ENCODE measurements at regions not wholly inside any gene's neighbourhood (a gene's known extent, or its start where the extent isn't known, plus 50 kb on each side); places are given as distances from the start of the nearest gene placed in this dataset.

DNA sequence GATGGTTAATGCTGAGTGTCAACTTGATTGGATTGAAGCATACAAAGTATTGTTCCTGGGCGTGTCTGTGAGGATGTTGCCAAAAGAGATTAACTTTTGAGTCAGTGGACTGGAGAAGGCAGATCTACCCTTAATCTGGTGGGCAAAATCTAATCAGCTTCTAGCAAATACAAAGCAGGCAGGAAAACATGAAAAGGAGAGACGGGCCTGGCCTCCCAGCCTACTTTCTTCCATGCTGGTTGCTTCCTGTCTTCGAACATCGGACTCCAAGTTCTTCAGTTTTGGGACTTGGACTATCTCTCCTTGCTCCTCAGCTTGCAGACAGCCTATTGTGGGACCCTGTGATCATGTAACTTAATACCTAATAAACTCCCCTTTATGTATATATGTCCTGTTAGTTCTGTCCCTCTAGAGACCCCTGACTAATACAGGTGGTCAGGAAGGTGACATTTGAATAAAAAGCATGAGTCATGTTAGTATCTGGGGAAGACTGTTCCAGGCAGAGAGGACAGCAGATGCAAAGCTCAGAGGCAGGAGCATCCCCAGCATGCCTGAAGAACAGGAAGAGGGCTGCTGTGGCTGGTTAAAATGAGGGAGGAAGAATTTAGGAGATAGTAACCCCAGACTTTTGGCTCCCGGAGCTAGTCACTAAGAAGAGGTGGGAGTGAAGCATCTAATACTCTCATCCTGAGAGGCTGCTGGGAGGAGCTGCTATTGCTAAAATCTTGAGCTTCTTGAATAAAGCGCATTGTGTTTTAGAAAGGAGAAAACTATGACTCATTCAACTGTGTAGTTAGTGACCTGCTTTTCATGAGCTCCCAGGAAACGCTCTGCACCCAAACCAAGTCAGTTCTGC lies 207.4 kb upstream of the HES1 start:
- no peak overlapping the region for H3K4me3 ChIP-seq
- 71 to 85% (median 76%) methylated on average over 7 of the region's 7 CpGs for WGBS, 4 donors
- no peak for DNase-seq
- no peak overlapping the region for H3K27ac ChIP-seq
- H3K9me3 ChIP-seq (replicated peaks in 1 of 3) = peaks cover 0 to 5% (median 0%) of the 10 kb centered on the region in 3 donors
- no peaks in the 10 kb centered on the region for H3K36me3 ChIP-seq (replicated peaks in 1 of 2)
- TF ChIP-seq POLR2A (IDR thresholded peaks at IDR 0.05) = no peak
- TF ChIP-seq, protein P1, sequence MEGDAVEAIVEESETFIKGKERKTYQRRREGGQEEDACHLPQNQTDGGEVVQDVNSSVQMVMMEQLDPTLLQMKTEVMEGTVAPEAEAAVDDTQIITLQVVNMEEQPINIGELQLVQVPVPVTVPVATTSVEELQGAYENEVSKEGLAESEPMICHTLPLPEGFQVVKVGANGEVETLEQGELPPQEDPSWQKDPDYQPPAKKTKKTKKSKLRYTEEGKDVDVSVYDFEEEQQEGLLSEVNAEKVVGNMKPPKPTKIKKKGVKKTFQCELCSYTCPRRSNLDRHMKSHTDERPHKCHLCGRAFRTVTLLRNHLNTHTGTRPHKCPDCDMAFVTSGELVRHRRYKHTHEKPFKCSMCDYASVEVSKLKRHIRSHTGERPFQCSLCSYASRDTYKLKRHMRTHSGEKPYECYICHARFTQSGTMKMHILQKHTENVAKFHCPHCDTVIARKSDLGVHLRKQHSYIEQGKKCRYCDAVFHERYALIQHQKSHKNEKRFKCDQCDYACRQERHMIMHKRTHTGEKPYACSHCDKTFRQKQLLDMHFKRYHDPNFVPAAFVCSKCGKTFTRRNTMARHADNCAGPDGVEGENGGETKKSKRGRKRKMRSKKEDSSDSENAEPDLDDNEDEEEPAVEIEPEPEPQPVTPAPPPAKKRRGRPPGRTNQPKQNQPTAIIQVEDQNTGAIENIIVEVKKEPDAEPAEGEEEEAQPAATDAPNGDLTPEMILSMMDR (IDR thresholded peaks at IDR 0.05) = no peak
- intact Hi-C loops (cut with DNase I) = no loop called here
- H3K27me3 ChIP-seq = no peaks in the 10 kb centered on the region
- H3K4me1 ChIP-seq (replicated peaks in 1 of 2) = no peaks in the 10 kb centered on the region

DNA sequence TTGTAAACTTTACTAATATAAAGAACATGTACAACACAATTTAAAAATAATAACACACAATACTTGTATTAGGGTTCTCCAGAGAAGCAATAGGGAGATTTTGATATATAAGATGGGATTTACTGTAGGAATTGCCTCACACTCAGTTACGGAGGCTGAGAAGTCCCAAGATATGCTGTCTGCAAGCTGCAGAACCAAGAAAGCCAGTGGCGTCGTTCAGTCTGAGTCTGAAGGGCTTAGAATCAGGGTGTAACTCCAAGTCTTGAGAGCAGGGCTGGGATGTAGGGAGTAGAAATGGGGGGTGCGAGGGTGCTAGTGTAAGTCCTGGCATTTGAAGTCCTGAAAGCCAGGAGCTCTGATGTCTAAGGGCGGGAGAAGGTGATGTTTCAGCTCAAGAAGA lies 206.6 kb upstream of the HES1 start:
- Histone ChIP-seq H3K27ac (no peak overlapping the region), H3K36me3 (replicated peaks in 1 of 2) (no peaks in the 10 kb centered on the region), H3K4me3 (no peak overlapping the region), H3K9me3 (replicated peaks in 1 of 3) (no peaks in the 10 kb centered on the region), H3K4me1 (replicated peaks in 1 of 2) (no peaks in the 10 kb centered on the region), H3K27me3 (no peaks in the 10 kb centered on the region)
- no peak for DNase-seq
- 87 to 94% (median 92%) methylated on average over 5 of the region's 5 CpGs for WGBS, 4 donors
- TF ChIP-seq, protein P1 (IDR thresholded peaks at IDR 0.05) = no peak
- no peak for TF ChIP-seq POLR2A (IDR thresholded peaks at IDR 0.05)
- intact Hi-C loops (cut with DNase I) = no loop called here

DNA sequence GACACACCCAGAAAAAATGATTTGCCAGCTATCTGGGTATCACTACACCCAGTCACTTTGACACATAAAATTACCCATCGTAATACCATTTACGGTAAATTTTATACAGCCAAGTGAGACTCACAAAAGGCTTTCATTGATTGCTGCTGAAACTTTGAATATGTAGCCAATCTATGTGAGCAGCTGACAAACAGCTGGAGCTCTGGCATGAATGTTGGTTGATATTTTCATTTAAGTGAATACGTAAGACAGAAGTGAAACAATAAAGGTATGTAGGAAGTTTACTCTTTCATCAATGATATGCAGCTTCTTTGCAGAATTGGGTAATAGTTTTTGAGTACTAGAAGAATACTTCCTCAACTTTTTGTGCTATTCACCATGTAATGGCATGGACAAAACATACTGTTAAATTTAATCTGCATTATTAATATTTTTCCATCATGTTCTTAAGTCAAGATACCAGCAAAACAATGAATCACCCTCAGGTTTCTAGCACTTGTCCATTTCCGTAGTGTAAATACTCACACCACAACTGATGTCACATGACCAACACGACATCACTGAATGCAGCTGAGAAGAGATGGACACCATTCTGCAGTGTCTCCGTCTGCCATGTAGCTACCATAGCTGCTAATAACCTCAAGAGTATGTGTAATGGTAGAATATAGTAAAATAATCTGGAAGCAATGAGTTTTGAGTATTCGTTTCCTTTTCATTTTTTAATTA lies 205.9 kb upstream of the HES1 start:
- DNase-seq = no peak
- TF ChIP-seq, protein P1 (IDR thresholded peaks at IDR 0.05) = no peak
- TF ChIP-seq POLR2A (IDR thresholded peaks at IDR 0.05) = no peak
- Histone ChIP-seq H3K9me3 (replicated peaks in 1 of 3) (no peaks in the 10 kb centered on the region), H3K36me3 (replicated peaks in 1 of 2) (no peaks in the 10 kb centered on the region), H3K27ac (no peak overlapping the region), H3K27me3 (no peaks in the 10 kb centered on the region), H3K4me1 (replicated peaks in 1 of 2) (no peaks in the 10 kb centered on the region), H3K4me3 (no peak overlapping the region)
- WGBS, 4 donors = 86 to 94% (median 91%) methylated on average over 7 of the region's 7 CpGs
- intact Hi-C loops (cut with DNase I) = no loop called here

DNA sequence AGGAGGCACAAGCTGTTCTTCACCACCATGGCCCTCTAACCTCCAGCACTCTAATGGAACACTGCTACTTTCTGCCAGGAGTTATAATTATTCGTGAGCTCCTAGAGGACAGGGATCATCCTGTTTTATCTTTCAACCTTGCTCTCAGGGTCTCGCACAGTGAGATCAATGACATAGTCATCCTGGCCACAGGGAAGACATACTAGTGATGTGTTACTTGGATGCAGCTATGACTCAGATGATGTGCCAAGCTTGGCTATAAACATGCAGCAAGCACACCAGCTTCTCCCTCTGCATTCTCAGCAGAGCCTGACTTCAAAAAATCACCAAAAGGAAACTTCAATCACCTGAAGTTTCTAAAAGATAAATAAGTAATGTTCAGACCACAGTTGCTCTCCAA lies 203.8 kb upstream of the HES1 start:
- H3K4me1 ChIP-seq (replicated peaks in 1 of 2) = no peaks in the 10 kb centered on the region
- intact Hi-C loops (cut with DNase I) = no loop called here
- TF ChIP-seq, protein P1 (IDR thresholded peaks at IDR 0.05) = no peak
- TF ChIP-seq POLR2A (IDR thresholded peaks at IDR 0.05) = no peak
- no peak overlapping the region for H3K4me3 ChIP-seq
- no peaks in the 10 kb centered on the region for H3K27me3 ChIP-seq
- WGBS, 4 donors = 42 to 57% (median 48%) methylated on average over 2 of the region's 2 CpGs
- no peak overlapping the region for H3K27ac ChIP-seq
- peak in 2 of 7 donors; percentile 16 to 53 for DNase-seq
- no peaks in the 10 kb centered on the region for H3K36me3 ChIP-seq (replicated peaks in 1 of 2)
- no peaks in the 10 kb centered on the region for H3K9me3 ChIP-seq (replicated peaks in 1 of 3)

Measured in adrenal gland (tissue), 9 donors.